SK-N-SH (cell line): ENCODE measurements at regions not wholly inside any gene's neighbourhood (a gene's known extent, or its start where the extent isn't known, plus 50 kb on each side); places are given as distances from the start of the nearest gene placed in this dataset.

Source experiments
- CTCF ChIP-seq: fragments of 200-600 bp; sonication (generic); IDR thresholded peaks from 2 replicates; pipeline ENCODE4 v1.6.1; 2017; ENCODE audit warnings: antibody characterized with exemption, mild to moderate bottlenecking, moderate library complexity
- EP300 ChIP-seq, 2 experiments: IDR thresholded peaks; 2 replicates each; pipeline versions ENCODE4 v1.4.0 to v1.6.1; 2012; ENCODE audit warnings: borderline replicate concordance in 1 of 2, low read depth in 1 of 2, low read length in 1 of 2
- POLR2AphosphoS5 ChIP-seq: IDR thresholded peaks from 2 replicates; pipeline ENCODE4 v1.6.1; 2012; ENCODE audit warnings: low read depth, low read length
- RAD21 ChIP-seq: IDR thresholded peaks from 2 replicates; pipeline ENCODE4 v1.6.1; 2012; ENCODE audit warnings: mild to moderate bottlenecking, low read length
- REST ChIP-seq: IDR thresholded peaks from 2 replicates; pipeline ENCODE4 v1.6.1; 2012; ENCODE audit warnings: mild to moderate bottlenecking, low read depth, low read length, moderate library complexity
- TAF1 ChIP-seq: IDR thresholded peaks from 2 replicates; pipeline ENCODE4 v1.6.1; 2012; ENCODE audit warnings: low read depth, mild to moderate bottlenecking, low read length, moderate library complexity, borderline replicate concordance
- USF2 ChIP-seq: fragments of 150-350 bp; IDR thresholded peaks from 2 replicates; pipeline ENCODE4 v1.6.1; 2017; ENCODE audit warnings: antibody characterized with exemption, low read length, low read depth, borderline replicate concordance

- TF ChIP-seq RAD21: no peak
- no peak for TF ChIP-seq REST
- TF ChIP-seq USF2: no peak
- TF ChIP-seq POLR2AphosphoS5: no peak
- TF ChIP-seq CTCF: no peak
- TF ChIP-seq EP300 (IDR thresholded peaks at IDR 0.05; ENCODE audit: borderline replicate concordance in 1 of 2, low read depth in 1 of 2, low read length in 1 of 2): no peak
- no peak for TF ChIP-seq TAF1
These were observed 73.3 kb upstream of the SASH1 start for GRCh38 chr6:148269386-148269785.
